ENCODE measurements at regions not wholly inside any gene's neighbourhood (a gene's known extent, or its start where the extent isn't known, plus 50 kb on each side); places are given as distances from the start of the nearest gene placed in this dataset.

DNA sequence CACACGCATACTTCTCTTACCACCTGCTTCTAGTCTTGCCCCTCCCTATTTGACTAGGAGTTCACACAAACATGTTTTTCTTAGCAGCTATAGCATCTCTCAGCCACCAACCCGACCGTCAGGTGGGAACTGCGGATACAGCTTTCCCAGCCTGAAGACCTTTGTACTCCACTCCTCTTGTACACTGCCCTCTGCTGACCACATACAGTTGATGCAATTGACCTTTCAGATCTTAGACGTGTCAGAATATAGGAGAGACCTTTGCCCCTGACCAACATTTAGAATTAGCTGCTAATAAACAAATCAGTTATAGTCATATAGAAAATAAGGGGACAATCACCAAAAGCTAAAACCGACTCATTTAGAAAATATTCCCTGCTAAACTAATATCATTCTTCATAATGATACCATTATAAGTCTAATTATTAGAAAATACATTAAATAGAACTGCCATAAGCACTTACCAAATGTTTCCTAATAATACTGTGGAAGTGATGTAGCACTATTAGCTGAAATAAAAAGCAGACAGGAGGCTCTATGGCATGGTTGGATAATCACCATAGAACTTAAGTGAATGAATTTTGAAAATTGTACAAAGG is 208.4 kb downstream of the RAD51AP2 start:
- peak; percentile 49 to 56 for DNase-seq
- 9% methylated on average over 4 of the region's 6 CpGs for WGBS (ENCODE audit: insufficient coverage, low lambda C conversion rate)
- Histone ChIP-seq H3K4me1 (ENCODE audit: control insufficient read depth, insufficient read depth, low read length) (no peaks in the 10 kb centered on the region), H3K36me3 (ENCODE audit: control insufficient read depth, insufficient read depth, low read length) (no peaks in the 10 kb centered on the region), H3K4me3 (ENCODE audit: low read length) (no peak overlapping the region), H3K27me3 (ENCODE audit: control insufficient read depth, insufficient read depth, low read length) (no peaks in the 10 kb centered on the region), H3K27ac (ENCODE audit: low read length) (no peak overlapping the region), H3K9me3 (ENCODE audit: control insufficient read depth, low read depth, low read length) (no peaks in the 10 kb centered on the region)

DNA sequence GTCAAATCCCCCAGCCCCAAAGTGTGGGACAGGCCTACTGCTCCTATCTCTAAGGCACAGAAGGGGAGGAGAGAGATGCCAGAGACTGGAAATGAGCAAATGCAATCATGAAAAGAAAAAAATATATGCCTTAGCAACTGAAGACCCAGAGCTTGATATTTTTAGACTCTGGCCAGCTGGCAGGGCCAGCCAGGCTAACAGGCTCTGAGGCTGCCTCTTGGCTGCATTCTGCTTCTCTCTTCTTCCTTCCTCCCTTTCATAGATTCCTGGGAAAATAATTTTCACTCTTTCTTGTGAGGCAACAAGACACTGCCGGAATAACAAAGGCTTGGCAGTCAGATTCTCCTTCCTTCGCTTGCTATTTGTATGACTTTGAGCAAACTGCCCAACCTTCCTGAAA is 209.1 kb downstream of the RAD51AP2 start:
- DNase-seq, result no peak

DNA sequence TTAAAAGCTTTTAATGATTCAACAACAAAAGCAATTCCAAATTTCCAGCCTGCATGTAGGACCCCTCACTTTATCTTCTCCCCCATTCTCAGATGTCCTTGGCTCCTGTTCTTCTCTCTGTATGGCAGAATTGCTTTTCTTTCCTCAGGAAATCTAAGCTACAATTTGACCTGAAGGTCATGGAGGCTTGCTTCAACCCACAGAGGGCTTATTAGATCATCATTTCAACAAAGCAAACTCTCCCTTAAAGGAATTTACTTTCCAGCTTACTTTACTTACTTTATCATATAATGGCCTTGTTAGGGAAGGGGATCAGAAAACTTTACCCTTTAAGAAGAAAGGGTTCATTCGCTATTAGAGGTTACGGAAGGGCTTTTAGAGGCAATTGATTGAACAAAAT is 211.5 kb downstream of the RAD51AP2 start:
- no peak for DNase-seq
- WGBS (ENCODE audit: insufficient coverage, low lambda C conversion rate), result no CpG with 5 or more reads among the region's 2 CpGs
- Histone ChIP-seq H3K9me3 (ENCODE audit: control insufficient read depth, low read depth, low read length) (no peaks in the 10 kb centered on the region), H3K4me1 (ENCODE audit: control insufficient read depth, insufficient read depth, low read length) (no peaks in the 10 kb centered on the region), H3K4me3 (ENCODE audit: low read length) (no peak overlapping the region), H3K27ac (ENCODE audit: low read length) (no peak overlapping the region), H3K27me3 (ENCODE audit: control insufficient read depth, insufficient read depth, low read length) (no peaks in the 10 kb centered on the region), H3K36me3 (ENCODE audit: control insufficient read depth, insufficient read depth, low read length) (no peaks in the 10 kb centered on the region)

More for the DNA sequence above, 209.1 kb downstream of the RAD51AP2 start:
- no peak overlapping the region for H3K4me3 ChIP-seq (ENCODE audit: low read length)
- WGBS (ENCODE audit: insufficient coverage, low lambda C conversion rate), result no CpG with 5 or more reads among the region's 2 CpGs
- H3K36me3 ChIP-seq (ENCODE audit: control insufficient read depth, insufficient read depth, low read length), result no peaks in the 10 kb centered on the region
- no peaks in the 10 kb centered on the region for H3K27me3 ChIP-seq (ENCODE audit: control insufficient read depth, insufficient read depth, low read length)
- no peaks in the 10 kb centered on the region for H3K9me3 ChIP-seq (ENCODE audit: control insufficient read depth, low read depth, low read length)
- H3K27ac ChIP-seq (ENCODE audit: low read length), result no peak overlapping the region
- no peaks in the 10 kb centered on the region for H3K4me1 ChIP-seq (ENCODE audit: control insufficient read depth, insufficient read depth, low read length)

- DNase-seq, result no peak
- H3K36me3 ChIP-seq (ENCODE audit: control insufficient read depth, insufficient read depth, low read length), result no peaks in the 10 kb centered on the region
- no peaks in the 10 kb centered on the region for H3K4me1 ChIP-seq (ENCODE audit: control insufficient read depth, insufficient read depth, low read length)
- no peak overlapping the region for H3K27ac ChIP-seq (ENCODE audit: low read length)
- H3K9me3 ChIP-seq (ENCODE audit: control insufficient read depth, low read depth, low read length), result no peaks in the 10 kb centered on the region
- 80% methylated on average over 1 of the region's 1 CpG for WGBS (ENCODE audit: insufficient coverage, low lambda C conversion rate)
- no peak overlapping the region for H3K4me3 ChIP-seq (ENCODE audit: low read length)
- no peaks in the 10 kb centered on the region for H3K27me3 ChIP-seq (ENCODE audit: control insufficient read depth, insufficient read depth, low read length)
Observed at GRCh38 chr2:17306219-17306618, 212.0 kb downstream of the RAD51AP2 start.

- Histone ChIP-seq H3K27ac (ENCODE audit: low read length) (no peak overlapping the region), H3K36me3 (ENCODE audit: control insufficient read depth, insufficient read depth, low read length) (no peaks in the 10 kb centered on the region), H3K4me1 (ENCODE audit: control insufficient read depth, insufficient read depth, low read length) (no peaks in the 10 kb centered on the region), H3K27me3 (ENCODE audit: control insufficient read depth, insufficient read depth, low read length) (no peaks in the 10 kb centered on the region), H3K4me3 (ENCODE audit: low read length) (no peak overlapping the region), H3K9me3 (ENCODE audit: control insufficient read depth, low read depth, low read length) (no peaks in the 10 kb centered on the region)
- 40% methylated on average over 1 of the region's 2 CpGs for whole genome bisulfite sequencing (ENCODE audit: insufficient coverage, low lambda C conversion rate)
- DNase-seq, result no peak
Observed at GRCh38 chr2:17303521-17303920, 214.7 kb downstream of the RAD51AP2 start.

GRCh38 chr2:17303054-17303453 is 215.2 kb downstream of the RAD51AP2 start:
- 92% methylated on average over 2 of the region's 4 CpGs for WGBS (ENCODE audit: insufficient coverage, low lambda C conversion rate)
- Histone ChIP-seq H3K4me3 (ENCODE audit: low read length) (no peak overlapping the region), H3K27me3 (ENCODE audit: control insufficient read depth, insufficient read depth, low read length) (no peaks in the 10 kb centered on the region), H3K36me3 (ENCODE audit: control insufficient read depth, insufficient read depth, low read length) (no peaks in the 10 kb centered on the region), H3K9me3 (ENCODE audit: control insufficient read depth, low read depth, low read length) (no peaks in the 10 kb centered on the region), H3K4me1 (ENCODE audit: control insufficient read depth, insufficient read depth, low read length) (no peaks in the 10 kb centered on the region), H3K27ac (ENCODE audit: low read length) (no peak overlapping the region)
- no peak for DNase-seq

DNA sequence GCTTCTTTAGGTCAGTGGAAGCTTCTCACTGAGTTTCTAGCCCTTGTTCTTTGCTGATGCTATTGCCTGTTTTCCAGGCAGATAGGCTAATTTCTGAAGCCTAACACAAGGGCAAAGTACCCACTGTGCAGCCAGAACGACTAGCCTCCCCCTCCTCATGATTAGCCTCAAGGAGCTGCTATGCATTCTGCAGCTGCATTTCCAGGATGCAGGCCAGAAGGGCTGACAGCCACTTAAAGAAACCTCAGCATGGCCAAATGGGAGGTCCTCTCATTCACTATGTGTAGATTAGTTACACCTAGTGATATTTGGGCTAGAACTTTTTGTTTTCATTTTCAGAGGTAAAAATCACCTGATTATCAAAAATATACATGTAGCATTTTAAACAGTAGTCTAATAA is 216.0 kb downstream of the RAD51AP2 start:
- Histone ChIP-seq H3K27ac (ENCODE audit: low read length) (no peak overlapping the region), H3K4me1 (ENCODE audit: control insufficient read depth, insufficient read depth, low read length) (no peaks in the 10 kb centered on the region), H3K9me3 (ENCODE audit: control insufficient read depth, low read depth, low read length) (no peaks in the 10 kb centered on the region), H3K36me3 (ENCODE audit: control insufficient read depth, insufficient read depth, low read length) (no peaks in the 10 kb centered on the region), H3K4me3 (ENCODE audit: low read length) (no peak overlapping the region), H3K27me3 (ENCODE audit: control insufficient read depth, insufficient read depth, low read length) (no peaks in the 10 kb centered on the region)
- WGBS (ENCODE audit: insufficient coverage, low lambda C conversion rate), result no CpG with 5 or more reads among the region's 1 CpG
- no peak for DNase-seq

DNA sequence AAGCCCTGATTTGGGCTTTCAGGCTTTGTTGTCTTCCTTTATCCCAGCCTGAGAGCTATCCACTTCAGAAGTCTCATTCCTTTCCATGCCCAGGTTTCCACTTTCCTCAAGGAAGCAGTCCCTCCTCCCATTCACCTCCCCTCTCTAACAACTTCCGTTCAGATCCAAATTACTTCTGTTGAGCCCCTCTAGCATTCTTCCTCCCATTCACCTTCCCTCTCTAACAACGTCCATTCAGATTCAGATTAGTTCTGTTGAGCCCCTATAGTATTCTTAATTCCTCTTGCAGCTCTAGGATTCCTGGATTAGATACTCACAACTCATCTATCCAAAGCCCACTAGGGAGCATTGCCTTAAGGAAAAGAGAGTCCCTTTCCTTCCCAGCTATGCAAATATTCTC is 216.8 kb downstream of the RAD51AP2 start:
- Histone ChIP-seq H3K27me3 (ENCODE audit: control insufficient read depth, insufficient read depth, low read length) (no peaks in the 10 kb centered on the region), H3K4me3 (ENCODE audit: low read length) (no peak overlapping the region), H3K27ac (ENCODE audit: low read length) (no peak overlapping the region), H3K36me3 (ENCODE audit: control insufficient read depth, insufficient read depth, low read length) (no peaks in the 10 kb centered on the region), H3K4me1 (ENCODE audit: control insufficient read depth, insufficient read depth, low read length) (no peaks in the 10 kb centered on the region), H3K9me3 (ENCODE audit: control insufficient read depth, low read depth, low read length) (no peaks in the 10 kb centered on the region)
- no peak for DNase-seq
- WGBS (ENCODE audit: insufficient coverage, low lambda C conversion rate), result 96% methylated on average over 2 of the region's 2 CpGs

DNA sequence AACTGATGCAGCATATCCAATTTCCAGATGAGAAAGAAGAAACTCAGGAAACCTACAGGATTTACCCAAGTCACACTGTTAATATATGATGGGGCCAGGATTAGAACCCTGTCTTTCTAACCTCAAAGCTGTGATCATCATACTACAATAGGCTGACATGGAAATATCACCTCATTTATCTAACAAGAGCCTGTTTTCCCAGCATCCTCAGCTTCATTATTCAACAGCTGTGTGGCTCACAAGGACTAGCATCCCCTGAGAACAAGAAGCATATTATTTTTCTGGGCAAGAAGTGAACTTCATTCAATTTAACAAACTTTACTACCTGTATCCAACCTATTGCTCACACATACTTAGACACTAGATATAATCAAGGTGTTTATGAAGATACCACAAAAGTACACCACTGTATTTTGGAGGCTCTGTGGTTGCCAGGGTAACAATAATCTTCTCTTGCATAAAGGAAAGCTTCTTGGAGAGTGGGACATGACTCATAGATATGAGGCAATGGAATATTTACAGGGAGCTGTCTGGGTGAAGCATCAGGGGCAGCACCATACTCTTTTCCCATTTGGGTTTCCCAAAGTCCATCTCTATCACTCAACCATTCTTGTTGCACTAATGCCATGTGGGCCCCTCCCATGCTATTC is 218.2 kb downstream of the RAD51AP2 start:
- Histone ChIP-seq H3K4me3 (ENCODE audit: low read length) (no peak overlapping the region), H3K9me3 (ENCODE audit: control insufficient read depth, low read depth, low read length) (no peaks in the 10 kb centered on the region), H3K27ac (ENCODE audit: low read length) (no peak overlapping the region), H3K27me3 (ENCODE audit: control insufficient read depth, insufficient read depth, low read length) (no peaks in the 10 kb centered on the region), H3K36me3 (ENCODE audit: control insufficient read depth, insufficient read depth, low read length) (no peaks in the 10 kb centered on the region), H3K4me1 (ENCODE audit: control insufficient read depth, insufficient read depth, low read length) (no peaks in the 10 kb centered on the region)
- no peak for DNase-seq

GRCh38 chr2:17298453-17298852 is 219.8 kb downstream of the RAD51AP2 start:
- no peaks in the 10 kb centered on the region for H3K36me3 ChIP-seq (ENCODE audit: control insufficient read depth, insufficient read depth, low read length)
- no peaks in the 10 kb centered on the region for H3K9me3 ChIP-seq (ENCODE audit: control insufficient read depth, low read depth, low read length)
- H3K27me3 ChIP-seq (ENCODE audit: control insufficient read depth, insufficient read depth, low read length), result no peaks in the 10 kb centered on the region
- H3K27ac ChIP-seq (ENCODE audit: low read length), result no peak overlapping the region
- WGBS (ENCODE audit: insufficient coverage, low lambda C conversion rate), result 100% methylated on average over 2 of the region's 2 CpGs
- H3K4me1 ChIP-seq (ENCODE audit: control insufficient read depth, insufficient read depth, low read length), result no peaks in the 10 kb centered on the region
- no peak for DNase-seq
- H3K4me3 ChIP-seq (ENCODE audit: low read length), result no peak overlapping the region

- no peak overlapping the region for H3K27ac ChIP-seq (ENCODE audit: low read length)
- H3K4me3 ChIP-seq (ENCODE audit: low read length), result no peak overlapping the region
- H3K9me3 ChIP-seq (ENCODE audit: control insufficient read depth, low read depth, low read length), result no peaks in the 10 kb centered on the region
- H3K36me3 ChIP-seq (ENCODE audit: control insufficient read depth, insufficient read depth, low read length), result no peaks in the 10 kb centered on the region
- no peaks in the 10 kb centered on the region for H3K4me1 ChIP-seq (ENCODE audit: control insufficient read depth, insufficient read depth, low read length)
- no peak for DNase-seq
- H3K27me3 ChIP-seq (ENCODE audit: control insufficient read depth, insufficient read depth, low read length), result no peaks in the 10 kb centered on the region
Observed at GRCh38 chr2:17296686-17297085, 221.6 kb downstream of the RAD51AP2 start.

All from large intestine (tissue), 3 donors.